Body of pancreas (tissue), 4 donors: ENCODE measurements at regions not wholly inside any gene's neighbourhood (a gene's known extent, or its start where the extent isn't known, plus 50 kb on each side); places are given as distances from the start of the nearest gene placed in this dataset.
A peak's percentile ranks its signal among the peaks of the same experiment; 100 is the strongest.

Source experiments
- ATAC-seq: fragments of 150-250 bp; one replicate; pipeline ENCODE4 v1.9.1; 2016
- DNase-seq, 4 donors: peaks; one replicate each; pipeline ENCODE4 v3.0.0-alpha.2; 2019
- H3K27ac ChIP-seq, 4 donors: fragments of 200-600 bp; sonication (generic); 1 replicate in 3 of 4; 2 replicates in 1 of 4; pipeline versions ENCODE4 v1.5.1 to v1.6.1; 2016 to 2019; ENCODE audit warnings: mild to moderate bottlenecking in 1 of 4, mixed read lengths in 1 of 4, moderate library complexity in 1 of 4
- H3K27me3 ChIP-seq, 2 donors: fragments of 200-600 bp; sonication (generic); one replicate each; pipeline ENCODE4 v1.6.0; 2016; ENCODE audit warnings: mild to moderate bottlenecking in 1 of 2
- H3K36me3 ChIP-seq, 2 donors: fragments of 200-600 bp; sonication (generic); replicated peaks in 1 of 2; 2 replicates each; pipeline ENCODE4 v1.5.1; 2016; ENCODE audit warnings: low read depth in 2 of 2; ENCODE audit not compliant: insufficient read depth in 1 of 2
- H3K4me1 ChIP-seq: fragments of 200-600 bp; sonication (generic); one replicate; pipeline ENCODE4 v1.6.0; 2016
- H3K4me3 ChIP-seq, 2 donors: fragments of 200-600 bp; sonication (generic); 1 replicate in 1 of 2; 2 replicates in 1 of 2; pipeline ENCODE4 v1.5.1; 2016 to 2019
- H3K9me3 ChIP-seq, 3 donors: fragments of 200-600 bp; sonication (generic); 1 replicate in 2 of 3; 2 replicates in 1 of 3; pipeline ENCODE4 v1.5.1; 2016
- POLR2A ChIP-seq, 3 donors: fragments of 450-650 bp; IDR thresholded peaks; one replicate each; pipeline ENCODE4 v1.6.1; 2016; ENCODE audit warnings: antibody characterized with exemption in 3 of 3, mild to moderate bottlenecking in 2 of 3
- WGBS, 2 donors: methylation state at CpG; one replicate each; pipeline ENCODE4 v1.1.5; 2017; 5-methylcytosine and 5-hydroxymethylcytosine counted together
- intact Hi-C: fragments of 100-400 bp; cut with DNase I; formaldehyde crosslinking; loops from one replicate; pipeline ENCODE4 v1.15.1; 2023
- TF ChIP-seq, protein P1 (sequence below), 7 experiments: fragments of 450-650 bp in 4 of 7; fragments of 200-600 bp in 3 of 7; sonication (generic) in 3 of 7; IDR thresholded peaks; one replicate each; pipeline ENCODE4 v1.5.1; 2016 to 2019; ENCODE audit warnings: antibody characterized with exemption in 7 of 7

DNA sequence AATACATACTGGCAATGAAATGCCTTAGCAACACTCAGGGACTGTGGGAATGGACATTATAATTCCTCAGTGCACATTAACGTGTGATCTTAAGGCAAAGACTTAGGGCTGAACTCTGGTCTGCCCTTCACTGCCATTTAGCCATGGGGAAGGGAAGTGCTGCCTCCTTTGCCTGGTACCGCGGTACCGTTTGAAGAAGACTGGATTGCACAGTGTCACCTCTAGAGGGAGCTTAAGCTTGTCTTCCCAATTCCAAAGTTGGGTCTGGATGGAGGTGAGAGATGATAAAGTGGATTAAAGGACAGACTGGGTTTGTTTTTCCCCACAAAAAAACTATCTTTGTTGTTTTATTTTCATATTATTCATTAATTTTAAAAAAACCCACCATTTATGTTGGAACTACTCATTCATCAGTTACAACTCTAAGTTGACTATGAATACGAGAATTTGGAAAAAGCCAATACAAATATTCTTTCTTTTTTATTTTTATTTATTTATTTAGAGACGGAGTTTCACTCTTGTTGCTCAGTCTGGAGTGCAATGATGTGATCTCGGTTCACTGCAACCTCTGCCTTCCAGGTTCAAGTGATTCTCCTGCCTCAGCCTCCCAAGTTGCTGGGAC lies 60.0 kb upstream of the SYN2 start:
- Histone ChIP-seq H3K36me3 (no peaks in the 10 kb centered on the region), H3K9me3 (no peaks in the 10 kb centered on the region), H3K27me3 (no peaks in the 10 kb centered on the region), H3K4me3 (no peak overlapping the region), H3K27ac (no peak overlapping the region), H3K4me1 (no peaks in the 10 kb centered on the region)
- intact Hi-C loops = no loop called here
- ATAC-seq = no peak
- TF ChIP-seq POLR2A (IDR thresholded peaks at IDR 0.05) = no peak
- TF ChIP-seq, protein P1, sequence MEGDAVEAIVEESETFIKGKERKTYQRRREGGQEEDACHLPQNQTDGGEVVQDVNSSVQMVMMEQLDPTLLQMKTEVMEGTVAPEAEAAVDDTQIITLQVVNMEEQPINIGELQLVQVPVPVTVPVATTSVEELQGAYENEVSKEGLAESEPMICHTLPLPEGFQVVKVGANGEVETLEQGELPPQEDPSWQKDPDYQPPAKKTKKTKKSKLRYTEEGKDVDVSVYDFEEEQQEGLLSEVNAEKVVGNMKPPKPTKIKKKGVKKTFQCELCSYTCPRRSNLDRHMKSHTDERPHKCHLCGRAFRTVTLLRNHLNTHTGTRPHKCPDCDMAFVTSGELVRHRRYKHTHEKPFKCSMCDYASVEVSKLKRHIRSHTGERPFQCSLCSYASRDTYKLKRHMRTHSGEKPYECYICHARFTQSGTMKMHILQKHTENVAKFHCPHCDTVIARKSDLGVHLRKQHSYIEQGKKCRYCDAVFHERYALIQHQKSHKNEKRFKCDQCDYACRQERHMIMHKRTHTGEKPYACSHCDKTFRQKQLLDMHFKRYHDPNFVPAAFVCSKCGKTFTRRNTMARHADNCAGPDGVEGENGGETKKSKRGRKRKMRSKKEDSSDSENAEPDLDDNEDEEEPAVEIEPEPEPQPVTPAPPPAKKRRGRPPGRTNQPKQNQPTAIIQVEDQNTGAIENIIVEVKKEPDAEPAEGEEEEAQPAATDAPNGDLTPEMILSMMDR (IDR thresholded peaks at IDR 0.05) = peak in 6 of 7 experiments; percentile 42 to 64 (median 50)
- WGBS, 2 donors = 10 to 23% methylated on average over 7 of the region's 7 CpGs
- peak; percentile 13 to 20 (median 16) for DNase-seq

DNA sequence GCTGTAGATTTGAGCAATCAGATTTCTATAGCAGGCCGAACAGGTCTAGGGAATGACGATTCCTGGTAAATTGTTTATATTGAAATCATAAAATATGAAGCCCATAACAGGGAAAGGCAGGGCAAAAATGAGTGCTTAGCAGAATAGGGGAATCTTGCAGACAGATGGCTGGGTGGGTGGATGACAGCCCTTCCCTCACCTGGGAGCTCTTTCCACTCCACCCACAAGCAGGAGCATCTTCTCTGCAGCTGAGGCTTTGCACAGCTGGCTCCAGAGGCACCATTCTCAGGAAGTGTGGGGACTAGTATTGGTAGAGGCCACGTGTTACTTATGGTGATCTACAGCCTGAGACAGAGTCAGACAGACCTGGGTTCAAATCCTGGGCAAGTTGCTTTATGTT lies 55.9 kb upstream of the SYN2 start:
- H3K4me1 ChIP-seq = no peaks in the 10 kb centered on the region
- TF ChIP-seq, protein P1 (IDR thresholded peaks at IDR 0.05) = no peak
- no peak for TF ChIP-seq POLR2A (IDR thresholded peaks at IDR 0.05)

DNA sequence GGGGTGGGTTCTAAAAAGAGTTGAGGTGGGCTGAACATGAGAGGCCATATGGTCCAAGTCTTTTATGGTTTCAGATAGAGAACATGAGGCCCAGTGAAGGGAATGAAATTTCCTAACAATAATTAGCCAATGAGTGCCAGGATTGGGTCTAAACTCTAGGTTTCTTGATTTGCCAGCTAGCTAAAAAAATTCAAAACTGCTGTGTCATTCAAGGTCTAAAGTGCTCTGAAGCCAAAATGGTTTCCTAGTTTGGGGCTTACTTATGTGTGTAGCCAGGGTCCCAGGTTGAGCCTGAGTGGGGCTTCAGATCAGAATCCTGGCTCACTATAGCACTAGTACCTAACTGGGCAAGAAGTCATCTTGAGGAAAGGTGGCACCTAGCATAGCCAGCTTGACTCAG lies 55.3 kb upstream of the SYN2 start:
- no peak overlapping the region for H3K4me3 ChIP-seq
- H3K27ac ChIP-seq = no peak overlapping the region
- no peaks in the 10 kb centered on the region for H3K27me3 ChIP-seq
- no peaks in the 10 kb centered on the region for H3K9me3 ChIP-seq
- no peaks in the 10 kb centered on the region for H3K4me1 ChIP-seq
- DNase-seq (no peak), ATAC-seq (no peak)
- intact Hi-C loops = no loop called here
- no peaks in the 10 kb centered on the region for H3K36me3 ChIP-seq
- TF ChIP-seq POLR2A (IDR thresholded peaks at IDR 0.05) = no peak
- TF ChIP-seq, protein P1 (IDR thresholded peaks at IDR 0.05) = no peak

More for the DNA sequence above, 55.9 kb upstream of the SYN2 start:
- intact Hi-C loops = no loop called here
- H3K9me3 ChIP-seq = no peaks in the 10 kb centered on the region
- H3K27ac ChIP-seq = no peak overlapping the region
- H3K27me3 ChIP-seq = no peaks in the 10 kb centered on the region
- no peak overlapping the region for H3K4me3 ChIP-seq
- H3K36me3 ChIP-seq = no peaks in the 10 kb centered on the region
- 65 to 85% methylated on average over 2 to 3 of the region's 3 CpGs for WGBS, 2 donors
- ATAC-seq (no peak), DNase-seq (no peak)

DNA sequence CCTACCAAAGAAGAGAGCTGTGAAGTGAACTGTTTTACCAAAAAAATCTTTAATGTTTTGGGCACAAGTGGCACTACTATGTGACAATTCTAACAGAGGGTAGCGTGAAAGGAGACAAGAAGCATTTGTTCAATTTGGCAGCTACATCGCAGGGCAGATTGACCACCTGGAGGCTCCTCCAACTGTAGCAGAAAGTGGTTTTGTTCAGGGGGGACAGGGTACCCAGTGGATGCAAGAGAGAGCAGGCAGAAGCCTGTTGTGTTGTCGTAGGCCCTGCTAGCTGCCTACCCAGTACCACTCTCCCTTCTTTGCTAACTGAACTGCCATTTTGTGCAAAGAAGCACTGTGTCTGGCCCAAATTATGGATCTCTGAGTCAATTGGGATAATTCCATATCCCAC lies 54.8 kb upstream of the SYN2 start:
- Histone ChIP-seq H3K9me3 (no peaks in the 10 kb centered on the region), H3K4me1 (no peaks in the 10 kb centered on the region), H3K36me3 (no peaks in the 10 kb centered on the region), H3K27ac (no peak overlapping the region), H3K4me3 (no peak overlapping the region), H3K27me3 (no peaks in the 10 kb centered on the region)
- WGBS, 2 donors = 80 to 84% methylated on average over 3 of the region's 3 CpGs
- TF ChIP-seq POLR2A (IDR thresholded peaks at IDR 0.05) = no peak
- TF ChIP-seq, protein P1 (IDR thresholded peaks at IDR 0.05) = no peak
- intact Hi-C loops = no loop called here
- DNase-seq = no peak
- no peak for ATAC-seq

DNA sequence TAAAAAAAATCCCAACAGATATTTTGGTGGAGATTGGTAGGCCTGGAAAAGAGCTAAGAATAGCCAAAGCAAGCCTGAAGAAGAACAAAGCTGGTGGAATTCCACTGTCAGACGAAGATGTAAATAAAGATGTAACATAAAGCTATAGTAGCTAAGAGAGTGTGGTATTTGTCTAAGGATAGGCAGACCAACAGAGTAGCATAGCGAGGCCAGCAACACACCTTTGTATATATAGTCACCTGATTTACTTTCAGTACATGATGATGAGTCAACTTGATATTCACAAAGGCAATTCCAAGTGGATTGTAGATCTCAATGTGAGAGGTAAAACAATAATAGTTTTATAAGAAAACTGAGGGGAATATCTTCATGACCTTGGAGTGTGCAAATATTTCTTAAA lies 53.6 kb upstream of the SYN2 start:
- WGBS, 2 donors = 55 to 60% methylated on average over 2 of the region's 2 CpGs
- no peaks in the 10 kb centered on the region for H3K27me3 ChIP-seq
- no peak overlapping the region for H3K27ac ChIP-seq
- no peaks in the 10 kb centered on the region for H3K9me3 ChIP-seq
- intact Hi-C loops = no loop called here
- H3K4me3 ChIP-seq = no peak overlapping the region
- H3K4me1 ChIP-seq = no peaks in the 10 kb centered on the region
- DNase-seq (no peak), ATAC-seq (no peak)
- TF ChIP-seq, protein P1 (IDR thresholded peaks at IDR 0.05) = no peak
- no peak for TF ChIP-seq POLR2A (IDR thresholded peaks at IDR 0.05)
- no peaks in the 10 kb centered on the region for H3K36me3 ChIP-seq
